ENCODE measurements at regions not wholly inside any gene's neighbourhood (a gene's known extent, or its start where the extent isn't known, plus 50 kb on each side); places are given as distances from the start of the nearest gene placed in this dataset.

DNA sequence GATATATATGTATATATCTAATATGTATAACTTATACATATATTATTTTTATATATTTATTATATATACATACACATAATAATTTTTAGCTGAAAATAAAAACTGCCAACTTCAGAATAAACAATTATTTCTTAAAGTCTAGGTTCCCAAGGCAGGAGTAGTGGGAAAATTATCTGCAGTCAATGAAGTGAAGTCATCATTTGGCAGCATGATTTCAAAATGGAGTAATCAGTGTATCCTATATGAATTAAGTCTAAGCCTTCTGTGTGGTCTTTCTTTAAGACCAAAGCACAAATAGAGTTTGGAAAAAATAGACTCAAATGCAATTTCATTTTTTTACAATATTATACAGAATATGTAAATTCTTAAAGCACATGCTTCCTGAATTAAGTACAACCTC is 251.0 kb downstream of the SAMD5 start:
- Histone ChIP-seq H3K9me3 (no peaks in the 10 kb centered on the region), H3K4me3 (no peak overlapping the region), H3K4me1 (no peaks in the 10 kb centered on the region), H3K27me3 (ENCODE audit: low read depth) (no peaks in the 10 kb centered on the region), H3K36me3 (replicated peaks) (no peaks in the 10 kb centered on the region)
- in situ Hi-C loops (cut with MboI; ENCODE audit: low sequenced_read_pairs) = no loop called here
- DNase-seq (ENCODE audit: low spot score in 2 of 2) = no peak

DNA sequence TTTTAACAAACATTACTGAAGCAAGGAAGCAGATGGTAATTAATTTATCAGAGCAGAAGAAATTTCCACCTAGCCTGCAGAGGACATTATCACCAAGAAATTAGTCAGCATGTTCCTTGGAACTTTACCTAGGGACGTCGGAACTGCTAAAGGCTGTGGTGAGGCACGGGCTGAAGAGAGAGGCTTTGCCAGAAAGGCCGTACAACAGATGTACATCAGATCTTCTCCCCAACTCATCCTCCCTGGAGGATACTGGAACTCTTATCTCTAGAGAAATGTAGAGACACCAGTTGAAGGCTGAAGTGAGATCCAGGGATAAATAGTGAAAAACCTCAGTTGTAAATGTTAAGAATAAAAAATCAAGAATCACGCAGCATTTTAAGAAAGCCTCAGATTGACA is 257.1 kb downstream of the SAMD5 start:
- Histone ChIP-seq H3K4me3 (no peak overlapping the region), H3K9me3 (no peaks in the 10 kb centered on the region), H3K36me3 (replicated peaks) (no peaks in the 10 kb centered on the region), H3K27me3 (ENCODE audit: low read depth) (peaks cover 3% of the 10 kb centered on the region; the same call in 1 of the 2 replicates), H3K4me1 (no peaks in the 10 kb centered on the region)
- DNase-seq (ENCODE audit: low spot score in 2 of 2) = no peak
- in situ Hi-C loops (cut with MboI; ENCODE audit: low sequenced_read_pairs) = no loop called here

- DNase-seq (ENCODE audit: low spot score in 2 of 2) = no peak
- Histone ChIP-seq H3K4me1 (no peaks in the 10 kb centered on the region), H3K4me3 (no peak overlapping the region), H3K27me3 (ENCODE audit: low read depth) (peaks cover 3% of the 10 kb centered on the region; the same call in 1 of the 2 replicates), H3K36me3 (replicated peaks) (no peaks in the 10 kb centered on the region), H3K9me3 (no peaks in the 10 kb centered on the region)
- in situ Hi-C loops (cut with MboI; ENCODE audit: low sequenced_read_pairs) = no loop called here
Measured at GRCh38 chr6:147768969-147769368, 260.5 kb downstream of the SAMD5 start.

DNA sequence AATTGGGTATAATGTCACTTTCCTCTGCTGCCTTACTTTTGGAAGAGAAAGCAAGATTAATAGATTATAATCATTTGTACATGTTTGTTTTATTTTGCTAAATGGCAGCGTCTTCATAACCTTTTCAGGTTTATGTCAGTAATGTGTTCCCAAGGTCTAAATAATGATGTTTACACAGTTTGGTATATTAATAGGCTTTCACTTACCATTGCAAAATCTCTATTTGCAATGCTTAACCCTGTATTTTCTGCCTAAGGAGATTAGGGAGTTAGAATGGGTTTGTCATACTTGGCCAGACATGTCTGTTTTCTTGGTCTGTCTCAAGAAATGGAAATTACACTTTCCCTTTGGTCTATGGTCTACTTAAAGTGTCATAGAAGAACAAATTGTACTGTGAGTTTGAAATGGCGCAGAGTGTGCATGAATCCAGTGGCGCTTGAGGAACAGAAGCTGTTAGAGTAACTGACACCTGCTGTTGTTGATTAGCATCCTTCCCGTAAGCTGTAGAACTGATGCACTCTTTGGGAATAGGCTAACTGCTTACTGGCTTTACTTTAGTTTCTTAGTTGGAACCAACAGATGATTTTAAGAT is 261.1 kb downstream of the SAMD5 start:
- H3K4me1 ChIP-seq = no peaks in the 10 kb centered on the region
- no peaks in the 10 kb centered on the region for H3K36me3 ChIP-seq (replicated peaks)
- peaks cover 3% of the 10 kb centered on the region; the same call in 1 of the 2 replicates for H3K27me3 ChIP-seq (ENCODE audit: low read depth)
- in situ Hi-C loops (cut with MboI; ENCODE audit: low sequenced_read_pairs) = no loop called here
- H3K9me3 ChIP-seq = no peaks in the 10 kb centered on the region
- H3K4me3 ChIP-seq = no peak overlapping the region
- no peak for DNase-seq (ENCODE audit: low spot score in 2 of 2)

DNA sequence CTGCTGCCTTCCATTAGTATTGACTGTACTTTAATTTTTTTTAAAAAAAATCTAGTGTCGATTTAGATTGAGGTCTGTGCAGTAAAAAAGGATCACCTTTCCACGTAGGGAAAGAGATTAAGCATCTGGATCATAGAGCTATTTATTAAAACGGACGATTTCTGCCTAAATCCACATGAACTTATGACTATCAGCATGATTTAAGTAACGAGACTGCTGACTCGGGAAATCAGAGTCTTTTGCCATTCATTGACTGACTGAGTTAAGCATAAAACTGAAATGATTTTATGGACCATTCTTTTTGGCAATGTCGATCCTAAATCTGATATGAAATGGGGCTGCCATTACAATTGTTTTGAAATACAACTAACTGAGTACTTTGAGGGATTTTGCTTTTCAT is 261.7 kb downstream of the SAMD5 start:
- no peak for DNase-seq (ENCODE audit: low spot score in 2 of 2)
- H3K27me3 ChIP-seq (ENCODE audit: low read depth) = peaks cover 3% of the 10 kb centered on the region; the same call in 1 of the 2 replicates
- H3K9me3 ChIP-seq = no peaks in the 10 kb centered on the region
- H3K36me3 ChIP-seq (replicated peaks) = no peaks in the 10 kb centered on the region
- in situ Hi-C loops (cut with MboI; ENCODE audit: low sequenced_read_pairs) = no loop called here
- no peak overlapping the region for H3K4me3 ChIP-seq
- H3K4me1 ChIP-seq = no peaks in the 10 kb centered on the region

- DNase-seq (ENCODE audit: low spot score in 2 of 2) = no peak
- in situ Hi-C loops (cut with MboI; ENCODE audit: low sequenced_read_pairs) = no loop called here
Measured at GRCh38 chr6:147772724-147773123, 264.2 kb downstream of the SAMD5 start.

GRCh38 chr6:147774856-147775255 is 266.4 kb downstream of the SAMD5 start:
- H3K27me3 ChIP-seq (ENCODE audit: low read depth) = no peaks in the 10 kb centered on the region; the same call in 1 of the 2 replicates
- H3K4me1 ChIP-seq = no peaks in the 10 kb centered on the region
- no peaks in the 10 kb centered on the region for H3K36me3 ChIP-seq (replicated peaks)
- no peak for DNase-seq (ENCODE audit: low spot score in 2 of 2)
- H3K4me3 ChIP-seq = no peak overlapping the region
- no peaks in the 10 kb centered on the region for H3K9me3 ChIP-seq
- in situ Hi-C loops (cut with MboI; ENCODE audit: low sequenced_read_pairs) = no loop called here

More at GRCh38 chr6:147772724-147773123, 264.2 kb downstream of the SAMD5 start:
- Histone ChIP-seq H3K4me3 (no peak overlapping the region), H3K4me1 (no peaks in the 10 kb centered on the region), H3K27me3 (ENCODE audit: low read depth) (peaks cover 3% of the 10 kb centered on the region; the same call in 1 of the 2 replicates), H3K36me3 (replicated peaks) (no peaks in the 10 kb centered on the region), H3K9me3 (no peaks in the 10 kb centered on the region)

DNA sequence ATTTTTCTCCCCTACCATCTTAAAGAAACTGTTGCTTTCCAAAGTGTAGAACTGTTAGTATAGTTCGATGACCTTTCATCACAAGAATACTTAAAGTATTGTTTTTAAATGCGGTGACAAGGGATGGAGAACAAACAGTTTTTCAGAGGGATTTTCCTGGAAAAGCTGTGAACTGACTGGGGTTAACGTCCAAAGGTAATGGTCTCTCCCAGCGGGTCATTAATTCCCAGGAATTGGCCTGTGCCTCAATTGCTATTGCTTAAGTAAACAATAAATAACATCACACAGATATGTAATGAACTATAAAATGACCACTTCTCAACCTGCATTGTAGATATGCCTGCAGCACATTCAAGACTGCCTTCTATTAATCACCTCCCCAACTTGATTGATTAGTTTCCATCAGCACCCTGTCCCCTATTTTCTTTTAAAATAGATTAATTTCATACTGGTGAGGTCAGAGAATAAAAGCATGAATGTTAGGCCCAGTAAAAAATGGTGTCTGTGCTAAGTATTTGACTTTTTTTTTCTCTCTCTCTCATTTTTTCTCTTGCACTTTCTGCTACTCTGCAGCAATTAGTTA is 268.2 kb downstream of the SAMD5 start:
- no peaks in the 10 kb centered on the region for H3K9me3 ChIP-seq
- no peak for DNase-seq (ENCODE audit: low spot score in 2 of 2)
- H3K4me1 ChIP-seq = no peaks in the 10 kb centered on the region
- H3K4me3 ChIP-seq = no peak overlapping the region
- H3K36me3 ChIP-seq (replicated peaks) = no peaks in the 10 kb centered on the region
- no peaks in the 10 kb centered on the region for H3K27me3 ChIP-seq (ENCODE audit: low read depth)
- in situ Hi-C loops (cut with MboI; ENCODE audit: low sequenced_read_pairs) = no loop called here

DNA sequence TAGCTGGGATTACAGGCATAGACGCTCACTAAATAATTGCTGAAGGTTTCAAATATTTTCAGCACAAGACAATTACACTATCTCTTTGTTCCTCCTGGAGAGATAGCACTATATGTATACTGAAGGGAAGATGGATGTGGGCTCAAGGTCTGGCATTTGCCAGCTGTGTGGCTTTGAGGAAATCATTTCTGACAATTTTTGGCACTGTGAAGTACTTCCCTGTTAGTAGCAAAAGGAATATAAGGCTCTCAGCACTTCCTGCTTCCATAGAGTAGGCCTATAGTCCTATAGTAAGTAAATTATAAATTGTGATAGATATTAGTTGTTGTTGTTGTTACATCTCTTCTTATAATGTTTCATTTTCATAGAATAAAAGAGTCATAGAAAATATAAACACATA is 271.1 kb downstream of the SAMD5 start:
- Histone ChIP-seq H3K9me3 (no peaks in the 10 kb centered on the region), H3K4me3 (no peak overlapping the region), H3K36me3 (replicated peaks) (no peaks in the 10 kb centered on the region), H3K27me3 (ENCODE audit: low read depth) (no peaks in the 10 kb centered on the region), H3K4me1 (no peaks in the 10 kb centered on the region)
- no peak for DNase-seq (ENCODE audit: low spot score in 2 of 2)
- in situ Hi-C loops (cut with MboI; ENCODE audit: low sequenced_read_pairs) = no loop called here

DNA sequence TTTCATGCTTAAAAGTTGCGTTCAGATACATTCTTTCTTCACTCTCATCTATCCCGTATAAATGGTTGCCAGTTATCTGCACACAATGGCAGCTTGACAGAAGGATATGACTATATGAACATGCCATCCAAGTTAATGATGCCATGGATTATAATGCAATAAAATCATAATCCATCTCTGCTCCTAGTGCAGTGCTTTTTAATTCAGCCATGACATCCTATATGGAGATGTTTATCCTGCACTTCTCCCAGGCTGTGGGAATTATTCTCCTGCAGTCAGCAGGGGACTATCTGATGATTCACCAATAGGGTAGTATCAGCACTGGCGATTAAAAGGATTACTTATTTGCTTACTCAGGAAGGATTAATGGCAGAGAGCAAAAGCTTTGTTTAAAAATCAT is 273.8 kb downstream of the SAMD5 start:
- no peak for DNase-seq (ENCODE audit: low spot score in 2 of 2)
- no peak overlapping the region for H3K4me3 ChIP-seq
- no peaks in the 10 kb centered on the region for H3K36me3 ChIP-seq (replicated peaks)
- in situ Hi-C loops (cut with MboI; ENCODE audit: low sequenced_read_pairs) = no loop called here
- H3K9me3 ChIP-seq = no peaks in the 10 kb centered on the region
- H3K27me3 ChIP-seq (ENCODE audit: low read depth) = peaks cover 5% of the 10 kb centered on the region; the same call in 1 of the 2 replicates
- no peaks in the 10 kb centered on the region for H3K4me1 ChIP-seq

GRCh38 chr6:147784371-147784770 is 275.9 kb downstream of the SAMD5 start:
- H3K27me3 ChIP-seq (ENCODE audit: low read depth) = peaks cover 5% of the 10 kb centered on the region; the same call in 1 of the 2 replicates
- DNase-seq (ENCODE audit: low spot score in 2 of 2) = no peak
- H3K9me3 ChIP-seq = no peaks in the 10 kb centered on the region
- no peaks in the 10 kb centered on the region for H3K36me3 ChIP-seq (replicated peaks)
- H3K4me3 ChIP-seq = no peak overlapping the region
- in situ Hi-C loops (cut with MboI; ENCODE audit: low sequenced_read_pairs) = no loop called here
- no peaks in the 10 kb centered on the region for H3K4me1 ChIP-seq

GRCh38 chr6:147787417-147787816 is 278.9 kb downstream of the SAMD5 start:
- Histone ChIP-seq H3K9me3 (no peaks in the 10 kb centered on the region), H3K4me1 (no peaks in the 10 kb centered on the region), H3K27me3 (ENCODE audit: low read depth) (peaks cover 5% of the 10 kb centered on the region; the same call in 1 of the 2 replicates), H3K36me3 (replicated peaks) (no peaks in the 10 kb centered on the region), H3K4me3 (no peak overlapping the region)
- in situ Hi-C loops (cut with MboI; ENCODE audit: low sequenced_read_pairs) = no loop called here
- no peak for DNase-seq (ENCODE audit: low spot score in 2 of 2)

GRCh38 chr6:147789430-147789947 is 281.0 kb downstream of the SAMD5 start:
- in situ Hi-C loops (cut with MboI; ENCODE audit: low sequenced_read_pairs) = no loop called here
- DNase-seq (ENCODE audit: low spot score in 2 of 2) = no peak
- no peak overlapping the region for H3K4me3 ChIP-seq
- no peaks in the 10 kb centered on the region for H3K36me3 ChIP-seq (replicated peaks)
- H3K4me1 ChIP-seq = no peaks in the 10 kb centered on the region
- no peaks in the 10 kb centered on the region for H3K9me3 ChIP-seq
- H3K27me3 ChIP-seq (ENCODE audit: low read depth) = peaks cover 5% of the 10 kb centered on the region; the same call in 1 of the 2 replicates

DNA sequence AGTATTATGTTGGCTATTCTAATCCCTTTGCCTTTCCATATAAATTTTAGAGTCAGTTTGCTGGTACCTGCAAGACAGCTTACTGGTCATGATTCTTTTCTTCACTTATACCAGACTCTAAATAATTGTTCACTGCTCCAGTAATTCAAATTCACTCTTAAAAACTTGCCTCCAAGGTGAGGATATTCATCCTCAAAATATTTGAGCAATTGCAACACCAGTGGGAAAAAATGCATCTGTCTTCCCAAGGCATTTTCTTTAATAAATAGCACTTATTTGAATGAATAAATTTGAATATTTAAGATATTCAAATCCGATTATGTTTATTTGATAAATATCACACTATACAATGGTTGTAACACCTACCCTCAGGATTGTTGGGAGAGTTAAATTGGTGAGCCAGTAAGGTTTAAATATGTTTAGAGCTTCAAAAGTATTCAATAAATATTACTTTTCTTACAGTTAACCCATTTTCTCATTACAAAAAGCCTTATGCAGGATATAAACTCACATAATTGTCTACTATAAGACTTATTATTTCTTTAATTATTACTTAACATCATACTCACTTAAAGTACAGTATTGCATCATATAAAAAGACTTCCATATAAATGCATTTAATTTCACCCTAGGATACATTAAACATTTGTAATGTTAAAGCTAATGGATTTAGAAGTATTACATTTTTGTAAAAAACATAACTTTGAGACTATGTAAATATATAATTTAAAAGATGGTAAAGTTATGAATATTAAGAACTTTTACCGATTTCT is 285.6 kb downstream of the SAMD5 start:
- no peak for DNase-seq (ENCODE audit: low spot score in 2 of 2)
- Histone ChIP-seq H3K27me3 (ENCODE audit: low read depth) (no peaks in the 10 kb centered on the region), H3K36me3 (replicated peaks) (no peaks in the 10 kb centered on the region), H3K4me1 (no peaks in the 10 kb centered on the region), H3K4me3 (no peak overlapping the region), H3K9me3 (no peaks in the 10 kb centered on the region)
- in situ Hi-C loops (cut with MboI; ENCODE audit: low sequenced_read_pairs) = no loop called here
